Left ventricle myocardium inferior (tissue), 1 donor: ENCODE measurements at regions not wholly inside any gene's neighbourhood (a gene's known extent, or its start where the extent isn't known, plus 50 kb on each side); places are given as distances from the start of the nearest gene placed in this dataset.

Experiments used
- DNase-seq: peaks from one replicate; pipeline ENCODE4 v3.0.0-alpha.2; 2020
- H3K27ac ChIP-seq: fragments of 200-600 bp; replicated peaks from 2 replicates; pipeline ENCODE4 v1.8.0; 2021
- H3K27me3 ChIP-seq: fragments of 200-600 bp; 2 replicates; pipeline ENCODE4 v1.8.0; 2021; ENCODE audit warnings: low read depth
- H3K36me3 ChIP-seq: fragments of 200-600 bp; 2 replicates; pipeline ENCODE4 v1.8.0; 2021
- H3K4me1 ChIP-seq: fragments of 200-600 bp; 2 replicates; pipeline ENCODE4 v1.8.0; 2021
- H3K4me3 ChIP-seq: fragments of 200-600 bp; 2 replicates; pipeline ENCODE4 v1.8.0; 2021; ENCODE audit warnings: mild to moderate bottlenecking, moderate library complexity
- H3K9me3 ChIP-seq: fragments of 200-600 bp; replicated peaks from 2 replicates; pipeline ENCODE4 v1.8.0; 2021
- intact Hi-C: fragments of 100-400 bp; cut with micrococcal nuclease; formaldehyde crosslinking; loops from one replicate; pipeline ENCODE4 v1.11.0; 2022
- TF ChIP-seq, protein P1 (sequence below): fragments of 200-600 bp; IDR thresholded peaks from 2 replicates; pipeline ENCODE4 v1.8.0; 2021; ENCODE audit warnings: antibody characterized with exemption, mild to moderate bottlenecking, borderline replicate concordance
- donor health status: DM: no; HTN: yes; CAD: no; lungs with severe emphysema.

DNA sequence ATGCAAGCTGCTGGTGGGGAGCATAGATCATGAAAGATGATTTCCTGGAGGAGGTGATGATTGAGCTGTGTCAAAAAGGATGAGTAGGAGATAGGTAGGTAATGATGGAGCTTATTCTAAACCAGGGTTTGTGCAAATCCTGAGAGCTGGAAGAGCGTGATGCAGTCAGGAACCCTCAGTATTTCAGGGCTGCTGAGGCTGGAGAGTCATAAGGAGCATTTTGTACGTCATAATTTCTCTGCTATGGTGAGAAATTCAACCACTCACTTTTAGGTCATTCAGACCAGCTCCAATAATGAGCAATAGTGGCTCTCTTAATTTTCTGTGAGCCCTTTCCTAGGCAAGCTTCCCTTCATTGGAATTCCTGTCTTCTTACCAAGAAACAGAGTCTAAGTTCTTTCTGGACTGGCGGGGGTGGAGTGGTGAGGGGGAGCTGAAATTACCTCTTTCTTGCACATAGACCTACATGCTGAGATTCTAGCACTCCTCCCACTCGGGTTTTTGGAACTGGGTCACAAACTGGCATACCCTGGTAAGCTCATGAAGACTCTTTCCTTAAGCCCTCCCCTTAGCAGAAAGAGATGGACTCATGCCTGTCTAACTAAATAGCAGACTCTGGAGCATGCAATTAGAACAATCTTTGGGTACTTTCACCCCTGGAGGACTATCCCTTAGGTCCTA is 62.2 kb upstream of the MYCBP2 start:
- no peaks in the 10 kb centered on the region for H3K36me3 ChIP-seq
- H3K4me3 ChIP-seq: no peak overlapping the region
- peaks cover 4% of the 10 kb centered on the region for H3K27me3 ChIP-seq
- peaks cover 9% of the 10 kb centered on the region for H3K9me3 ChIP-seq
- no peak overlapping the region for H3K27ac ChIP-seq
- TF ChIP-seq, protein P1, sequence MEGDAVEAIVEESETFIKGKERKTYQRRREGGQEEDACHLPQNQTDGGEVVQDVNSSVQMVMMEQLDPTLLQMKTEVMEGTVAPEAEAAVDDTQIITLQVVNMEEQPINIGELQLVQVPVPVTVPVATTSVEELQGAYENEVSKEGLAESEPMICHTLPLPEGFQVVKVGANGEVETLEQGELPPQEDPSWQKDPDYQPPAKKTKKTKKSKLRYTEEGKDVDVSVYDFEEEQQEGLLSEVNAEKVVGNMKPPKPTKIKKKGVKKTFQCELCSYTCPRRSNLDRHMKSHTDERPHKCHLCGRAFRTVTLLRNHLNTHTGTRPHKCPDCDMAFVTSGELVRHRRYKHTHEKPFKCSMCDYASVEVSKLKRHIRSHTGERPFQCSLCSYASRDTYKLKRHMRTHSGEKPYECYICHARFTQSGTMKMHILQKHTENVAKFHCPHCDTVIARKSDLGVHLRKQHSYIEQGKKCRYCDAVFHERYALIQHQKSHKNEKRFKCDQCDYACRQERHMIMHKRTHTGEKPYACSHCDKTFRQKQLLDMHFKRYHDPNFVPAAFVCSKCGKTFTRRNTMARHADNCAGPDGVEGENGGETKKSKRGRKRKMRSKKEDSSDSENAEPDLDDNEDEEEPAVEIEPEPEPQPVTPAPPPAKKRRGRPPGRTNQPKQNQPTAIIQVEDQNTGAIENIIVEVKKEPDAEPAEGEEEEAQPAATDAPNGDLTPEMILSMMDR: no peak
- no peak for DNase-seq
- H3K4me1 ChIP-seq: no peaks in the 10 kb centered on the region
- intact Hi-C loops: no loop called here

GRCh38 chr13:77387607-77388200 is 60.8 kb upstream of the MYCBP2 start:
- DNase-seq: no peak
- Histone ChIP-seq H3K27ac (peak overlapping the region; percentile 43), H3K27me3 (peaks cover 4% of the 10 kb centered on the region), H3K36me3 (no peaks in the 10 kb centered on the region), H3K4me3 (no peak overlapping the region), H3K9me3 (peaks cover 9% of the 10 kb centered on the region), H3K4me1 (no peaks in the 10 kb centered on the region)
- intact Hi-C loops: no loop called here
- TF ChIP-seq, protein P1: no peak

- Histone ChIP-seq H3K4me1 (no peaks in the 10 kb centered on the region), H3K4me3 (no peak overlapping the region), H3K27me3 (peaks cover 6% of the 10 kb centered on the region), H3K27ac (peak overlapping the region; percentile 43), H3K9me3 (peaks cover 9% of the 10 kb centered on the region), H3K36me3 (no peaks in the 10 kb centered on the region)
- DNase-seq: no peak
- TF ChIP-seq, protein P1: no peak
- intact Hi-C loops: no loop called here
Measured at GRCh38 chr13:77386880-77387606, 60.1 kb upstream of the MYCBP2 start.

- no peaks in the 10 kb centered on the region for H3K4me1 ChIP-seq
Measured at GRCh38 chr13:77386046-77386445, 59.2 kb upstream of the MYCBP2 start.

GRCh38 chr13:77384999-77385398 is 58.1 kb upstream of the MYCBP2 start:
- intact Hi-C loops: no loop called here
- no peak overlapping the region for H3K4me3 ChIP-seq
- H3K9me3 ChIP-seq: peaks cover 9% of the 10 kb centered on the region
- H3K36me3 ChIP-seq: no peaks in the 10 kb centered on the region
- peaks cover 8% of the 10 kb centered on the region for H3K27me3 ChIP-seq
- no peak overlapping the region for H3K27ac ChIP-seq
- H3K4me1 ChIP-seq: no peaks in the 10 kb centered on the region
- TF ChIP-seq, protein P1: no peak
- DNase-seq: no peak

More at GRCh38 chr13:77386046-77386445, 59.2 kb upstream of the MYCBP2 start:
- Histone ChIP-seq H3K27me3 (peaks cover 8% of the 10 kb centered on the region), H3K27ac (no peak overlapping the region), H3K36me3 (no peaks in the 10 kb centered on the region), H3K9me3 (peaks cover 9% of the 10 kb centered on the region), H3K4me3 (no peak overlapping the region)
- intact Hi-C loops: no loop called here
- TF ChIP-seq, protein P1: no peak
- DNase-seq: no peak
